H1 (cell line): ENCODE measurements at regions not wholly inside any gene's neighbourhood (a gene's known extent, or its start where the extent isn't known, plus 50 kb on each side); places are given as distances from the start of the nearest gene placed in this dataset.

Experiments
- CTCF ChIA-PET: fragments of 300-600 bp; sonication (Branson Sonifier 250); formaldehyde crosslinking; loops from one replicate; lab custom pipeline; 2021; ENCODE audit not compliant: partially characterized antibody; lab: Charles Lee
- POLR2A ChIA-PET: fragments of 300-600 bp; sonication (Branson Sonifier 250); formaldehyde crosslinking; loops from one replicate; lab custom pipeline; 2021; ENCODE audit warnings: inconsistent platforms; ENCODE audit not compliant: partially characterized antibody; lab: Charles Lee
- DNase-seq, 2 experiments: peaks; one replicate each; pipeline versions ENCODE4 v3.0.0 to v3.0.0-alpha.2; 2010 to 2022; ENCODE audit warnings: low spot score in 2 of 2, low read depth in 1 of 2, mixed read lengths in 1 of 2
- FAIRE-seq: peaks from 2 replicates; lab custom pipeline; 2011; peaks lifted over from hg19 to GRCh38; lab: Jason Lieb, UNC
- H2AFZ ChIP-seq: 2 replicates; pipeline ENCODE4 v1.8.1; 2012; ENCODE audit warnings: low read length, inconsistent platforms
- H2AK5ac ChIP-seq: 2 replicates; pipeline ENCODE4 v1.6.1; 2013; ENCODE audit warnings: low read depth, low read length
- H2BK120ac ChIP-seq: replicated peaks from 2 replicates; pipeline ENCODE3; 2013; ENCODE audit warnings: low read depth, low read length, inconsistent platforms
- H2BK12ac ChIP-seq: 2 replicates; pipeline ENCODE4 v1.6.1; 2013; ENCODE audit warnings: low read depth, low read length
- H2BK15ac ChIP-seq: 2 replicates; pipeline ENCODE4 v1.6.1; 2013; ENCODE audit warnings: low read length
- H2BK20ac ChIP-seq: 2 replicates; pipeline ENCODE4 v1.6.1; 2013; ENCODE audit warnings: low read length
- H2BK5ac ChIP-seq: 2 replicates; pipeline ENCODE4 v1.6.1; 2013; ENCODE audit warnings: low read depth, low read length
- H3K14ac ChIP-seq: 2 replicates; pipeline ENCODE4 v1.6.1; 2013; ENCODE audit warnings: inconsistent platforms; ENCODE audit not compliant: insufficient read length
- H3K18ac ChIP-seq: 2 replicates; pipeline ENCODE4 v1.6.1; 2013; ENCODE audit warnings: low read length; ENCODE audit errors: extremely low read depth
- H3K23ac ChIP-seq: 2 replicates; pipeline ENCODE4 v1.6.1; 2013; ENCODE audit warnings: inconsistent platforms; ENCODE audit not compliant: insufficient read length
- H3K23me2 ChIP-seq: 2 replicates; pipeline ENCODE4 v1.6.1; 2013; ENCODE audit warnings: low read depth, low read length
- H3K27ac ChIP-seq: 2 replicates; pipeline ENCODE4 v1.6.1; 2011; ENCODE audit warnings: low read depth, low read length, inconsistent platforms
- H3K27me3 ChIP-seq, 4 experiments: replicated peaks in 1 of 4; 1 replicate in 1 of 4; 2 replicates in 3 of 4; pipeline versions ENCODE4 v1.6.1 to v1.8.1; 2011 to 2013; ENCODE audit warnings: low read length in 3 of 4, mild to moderate bottlenecking in 3 of 4, inconsistent platforms in 2 of 4, mixed read lengths in 2 of 4, moderate library complexity in 1 of 4; ENCODE audit not compliant: control insufficient read depth in 3 of 4, insufficient read depth in 3 of 4; ENCODE audit errors: extremely low read depth in 1 of 4
- H3K36me3 ChIP-seq, 4 experiments: 2 replicates each; pipeline versions ENCODE4 v1.6.1 to v1.8.1; 2011 to 2013; ENCODE audit warnings: mild to moderate bottlenecking in 4 of 4, low read length in 3 of 4, moderate library complexity in 2 of 4, control low read depth in 1 of 4, inconsistent platforms in 1 of 4; ENCODE audit not compliant: insufficient read depth in 4 of 4, control insufficient read depth in 2 of 4
- H3K4ac ChIP-seq: replicated peaks from 2 replicates; pipeline ENCODE3; 2013; ENCODE audit warnings: low read length, low read depth, mixed read lengths, inconsistent platforms; ENCODE audit not compliant: insufficient read length
- H3K4me1 ChIP-seq, 4 experiments: replicated peaks in 1 of 4; 1 replicate in 1 of 4; 2 replicates in 3 of 4; pipeline versions ENCODE4 v1.6.1 to v1.8.1; 2011 to 2013; ENCODE audit warnings: low read length in 3 of 4, inconsistent platforms in 2 of 4, mixed read lengths in 1 of 4; ENCODE audit not compliant: insufficient read depth in 4 of 4, control insufficient read depth in 3 of 4
- H3K4me2 ChIP-seq, 2 experiments: 2 replicates each; pipeline versions ENCODE4 v1.6.1 to v1.8.1; 2011 to 2013; ENCODE audit warnings: low read depth in 2 of 2, low read length in 2 of 2, control low read depth in 1 of 2, inconsistent platforms in 1 of 2, mild to moderate bottlenecking in 1 of 2; ENCODE audit not compliant: insufficient read depth in 1 of 2
- H3K4me3 ChIP-seq, 4 experiments: fragments of 200-600, 300-600 bp in 1 of 4; sonication (generic), shearing (Covaris generic), sonication (Bioruptor Twin) in 1 of 4; 2 replicates each; pipeline versions ENCODE4 v1.5.1 to v1.8.1; 2011 to 2016; ENCODE audit warnings: low read length in 4 of 4, low read depth in 3 of 4, control low read depth in 2 of 4, inconsistent platforms in 2 of 4, mild to moderate bottlenecking in 2 of 4, mixed read lengths in 1 of 4, moderate library complexity in 1 of 4; ENCODE audit not compliant: insufficient read depth in 2 of 4; ENCODE audit errors: extremely low read depth in 1 of 4
- H3K56ac ChIP-seq: replicated peaks from 2 replicates; pipeline ENCODE3; 2013; ENCODE audit warnings: low read depth, mild to moderate bottlenecking, mixed read lengths, low read length, inconsistent platforms; ENCODE audit not compliant: insufficient read length
- H3K79me1 ChIP-seq: 2 replicates; pipeline ENCODE4 v1.6.1; 2013; ENCODE audit warnings: low read depth, low read length, control low read depth
- H3K79me2 ChIP-seq, 2 experiments: 2 replicates each; pipeline versions ENCODE4 v1.6.1 to v1.8.1; 2012 to 2013; ENCODE audit warnings: low read length in 2 of 2, mild to moderate bottlenecking in 2 of 2, inconsistent platforms in 1 of 2; ENCODE audit not compliant: insufficient read depth in 2 of 2, control insufficient read depth in 1 of 2
- H3K9ac ChIP-seq, 4 experiments: replicated peaks in 1 of 4; 1 replicate in 1 of 4; 2 replicates in 3 of 4; pipeline versions ENCODE4 v1.6.1 to v1.8.1; 2011 to 2013; ENCODE audit warnings: low read depth in 3 of 4, low read length in 3 of 4, control low read depth in 2 of 4, mild to moderate bottlenecking in 2 of 4, moderate library complexity in 2 of 4, inconsistent platforms in 1 of 4; ENCODE audit errors: extremely low read depth in 1 of 4
- H3K9me3 ChIP-seq, 2 experiments: 2 replicates each; pipeline versions ENCODE4 v1.6.1 to v1.8.1; 2012 to 2013; ENCODE audit warnings: mild to moderate bottlenecking in 2 of 2, moderate library complexity in 2 of 2, control low read depth in 1 of 2, inconsistent platforms in 1 of 2, low read depth in 1 of 2, low read length in 1 of 2, mixed read lengths in 1 of 2; ENCODE audit not compliant: insufficient read depth in 2 of 2
- H4K20me1 ChIP-seq, 2 experiments: replicated peaks in 1 of 2; 2 replicates each; pipeline versions ENCODE3 to v1.8.1; 2011 to 2013; ENCODE audit warnings: inconsistent platforms in 2 of 2, low read length in 2 of 2, mild to moderate bottlenecking in 1 of 2; ENCODE audit not compliant: insufficient read depth in 2 of 2, control insufficient read depth in 1 of 2
- H4K5ac ChIP-seq: 2 replicates; pipeline ENCODE4 v1.6.1; 2013; ENCODE audit warnings: low read length, low read depth, mixed read lengths, inconsistent platforms; ENCODE audit not compliant: insufficient read length
- H4K8ac ChIP-seq: 2 replicates; pipeline ENCODE4 v1.8.0; 2013; ENCODE audit warnings: mild to moderate bottlenecking, moderate library complexity, low read length, inconsistent platforms; ENCODE audit not compliant: insufficient read depth; ENCODE audit errors: extremely low read depth
- H4K91ac ChIP-seq: replicated peaks from 2 replicates; pipeline ENCODE3; 2013; ENCODE audit warnings: low read length, mixed read lengths, inconsistent platforms; ENCODE audit not compliant: insufficient read length
- BCL11A ChIP-seq, 2 experiments: IDR thresholded peaks; one replicate each; pipeline ENCODE4 v1.6.1; 2011; ENCODE audit warnings: low read depth in 2 of 2, low read length in 2 of 2, mild to moderate bottlenecking in 2 of 2
- CHD1 ChIP-seq: IDR thresholded peaks from 2 replicates; pipeline ENCODE4 v1.6.1; 2012; ENCODE audit warnings: low read depth, low read length, improper control_type of control experiment
- CHD2 ChIP-seq: IDR thresholded peaks from 2 replicates; pipeline ENCODE4 v1.6.1; 2012; ENCODE audit warnings: low read length, improper control_type of control experiment
- CREB1 ChIP-seq: IDR thresholded peaks from 2 replicates; pipeline ENCODE4 v1.6.1; 2012; ENCODE audit warnings: inconsistent platforms
- EGR1 ChIP-seq: IDR thresholded peaks from 2 replicates; pipeline ENCODE4 v1.6.1; 2011; ENCODE audit warnings: low read depth, low read length, borderline replicate concordance
- EZH2 ChIP-seq: fragments of 200-600 bp; sonication (generic); IDR thresholded peaks from 2 replicates; pipeline ENCODE4 v1.7.1; 2012; ENCODE audit warnings: low read depth, mild to moderate bottlenecking, moderate library complexity, low read length, inconsistent platforms; ENCODE audit not compliant: severe bottlenecking
- FOSL1 ChIP-seq: IDR thresholded peaks from 2 replicates; pipeline ENCODE4 v1.6.1; 2011; ENCODE audit warnings: mild to moderate bottlenecking, low read depth, low read length, moderate library complexity; ENCODE audit not compliant: insufficient read depth
- NRF1 ChIP-seq: IDR thresholded peaks from 2 replicates; pipeline ENCODE4 v1.6.1; 2011; ENCODE audit warnings: mild to moderate bottlenecking, low read depth, low read length, improper control_type of control experiment
- SP1 ChIP-seq: IDR thresholded peaks from 2 replicates; pipeline ENCODE4 v1.6.1; 2011; ENCODE audit warnings: low read depth, low read length
- SP2 ChIP-seq: IDR thresholded peaks from 2 replicates; pipeline ENCODE4 v1.6.1; 2012; ENCODE audit warnings: mild to moderate bottlenecking, low read length, inconsistent platforms
- SP4 ChIP-seq: IDR thresholded peaks from 2 replicates; pipeline ENCODE4 v1.6.1; 2012; ENCODE audit warnings: low read length, inconsistent platforms
- TBP ChIP-seq: IDR thresholded peaks from 2 replicates; pipeline ENCODE4 v1.6.1; 2011; ENCODE audit warnings: low read depth, low read length, improper control_type of control experiment
- TEAD4 ChIP-seq: IDR thresholded peaks from 2 replicates; pipeline ENCODE4 v1.6.1; 2012; ENCODE audit warnings: low read depth, low read length, inconsistent platforms, mixed read lengths
- WGBS, 2 experiments: shearing (Covaris generic) in 1 of 2; methylation state at CpG; one replicate each; pipeline versions ENCODE4 v1.1.6 to v1.1.7; 2013 to 2015; ENCODE audit warnings: low lambda C conversion rate in 2 of 2, mixed read lengths in 2 of 2, inconsistent platforms in 1 of 2, low coverage in 1 of 2, missing lambda C conversion rate in 1 of 2; ENCODE audit not compliant: insufficient replicate concordance in 2 of 2, insufficient coverage in 1 of 2, insufficient read length in 1 of 2; ENCODE audit errors: extremely low coverage in 1 of 2, missing lambda C conversion rate in 1 of 2; 5-methylcytosine and 5-hydroxymethylcytosine counted together
- TF ChIP-seq, protein P1 (sequence below): IDR thresholded peaks from 2 replicates; pipeline ENCODE4 v1.6.1; 2012; ENCODE audit warnings: inconsistent platforms

DNA sequence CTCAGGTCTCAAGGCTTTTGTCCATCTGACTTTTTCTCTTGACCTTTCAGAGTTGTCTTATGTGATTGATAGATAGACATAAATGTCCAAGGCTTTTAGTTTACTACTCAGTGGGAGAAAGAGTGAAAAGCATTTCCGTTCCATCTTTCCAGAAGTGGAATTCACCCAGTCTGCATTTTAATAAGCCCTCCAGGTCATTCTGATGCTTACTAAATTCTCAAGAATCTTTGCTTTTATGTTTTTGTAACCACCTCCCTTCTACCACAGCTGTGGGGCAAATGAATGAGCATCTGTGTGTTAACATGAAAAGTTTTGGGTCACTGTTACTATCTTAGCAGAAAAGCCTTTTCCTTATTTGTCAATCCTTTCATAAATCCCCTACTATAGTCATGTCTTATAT lies 251.4 kb downstream of the LRIG3 start:
- Histone ChIP-seq H3K9me3 (no peaks in the 10 kb centered on the region), H2BK20ac (no peak overlapping the region), H3K4me3 (no peak overlapping the region), H3K56ac (no peak overlapping the region), H4K20me1 (no peaks in the 10 kb centered on the region), H2BK5ac (no peak overlapping the region), H4K5ac (no peak overlapping the region), H3K79me1 (no peaks in the 10 kb centered on the region), H4K8ac (no peak overlapping the region), H3K23ac (no peak overlapping the region), H3K79me2 (no peaks in the 10 kb centered on the region), H3K4ac (no peak overlapping the region), H2AK5ac (no peak overlapping the region), H2BK12ac (no peak overlapping the region), H2BK15ac (no peak overlapping the region), H2AFZ (no peak overlapping the region), H3K9ac (no peak overlapping the region), H3K14ac (no peak overlapping the region), H3K4me2 (no peak overlapping the region), H2BK120ac (no peak overlapping the region), H3K27me3 (no peaks in the 10 kb centered on the region), H3K27ac (no peak overlapping the region), H4K91ac (no peak overlapping the region), H3K36me3 (no peaks in the 10 kb centered on the region), H3K18ac (no peak overlapping the region), H3K4me1 (peaks cover 0 to 3% (median 3%) of the 10 kb centered on the region in 4 experiments; a peak in 2 of 7 replicates), H3K23me2 (no peaks in the 10 kb centered on the region)
- DNase-seq: no peak
- no peak for FAIRE-seq
- WGBS, 2 experiments: 94% methylated on average over 1 of the region's 1 CpG; no CpG with 5 or more reads in 1 of the 2 experiments
- CTCF ChIA-PET: no interaction called here
- POLR2A ChIA-PET: no interaction called here
- TF ChIP-seq EGR1: no peak
- TF ChIP-seq CHD2: no peak
- TF ChIP-seq SP2: no peak
- no peak for TF ChIP-seq CREB1
- no peak for TF ChIP-seq EZH2
- no peak for TF ChIP-seq TBP
- TF ChIP-seq SP1: no peak
- TF ChIP-seq, protein P1, sequence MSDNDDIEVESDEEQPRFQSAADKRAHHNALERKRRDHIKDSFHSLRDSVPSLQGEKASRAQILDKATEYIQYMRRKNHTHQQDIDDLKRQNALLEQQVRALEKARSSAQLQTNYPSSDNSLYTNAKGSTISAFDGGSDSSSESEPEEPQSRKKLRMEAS: no peak
- TF ChIP-seq TEAD4: no peak
- no peak for TF ChIP-seq NRF1
- TF ChIP-seq SP4: no peak
- TF ChIP-seq FOSL1: no peak
- no peak for TF ChIP-seq CHD1
- no peak for TF ChIP-seq BCL11A (IDR thresholded peaks at IDR 0.05; ENCODE audit: low read depth in 2 of 2, low read length in 2 of 2)
